ENCODE measurements at regions not wholly inside any gene's neighbourhood (a gene's known extent, or its start where the extent isn't known, plus 50 kb on each side); places are given as distances from the start of the nearest gene placed in this dataset.
A peak's percentile ranks its signal among the peaks of the same experiment; 100 is the strongest.

GRCh38 chr11:128302425-128303186, 284.8 kb downstream of the ETS1 start:
- Histone ChIP-seq H3K9me2 (ENCODE audit: insufficient read depth) (no peaks in the 10 kb centered on the region), H3K79me2 (replicated peaks; ENCODE audit: insufficient read depth) (no peaks in the 10 kb centered on the region), H3K4me2 (no peak overlapping the region), H3K36me3 (ENCODE audit: insufficient read depth) (no peaks in the 10 kb centered on the region), H4K20me1 (replicated peaks; ENCODE audit: insufficient read depth) (no peaks in the 10 kb centered on the region), H3K4me1 (ENCODE audit: insufficient read depth) (peaks cover 6% of the 10 kb centered on the region; the same call in 1 of the 2 replicates), H2AFZ (peak overlapping the region; percentile 60; the same call in 1 of the 2 replicates), H3K27ac (ENCODE audit: low read depth) (no peak overlapping the region), H3K4me3 (no peak overlapping the region), H3K27me3 (ENCODE audit: insufficient read depth) (no peaks in the 10 kb centered on the region), H3F3A (replicated peaks; ENCODE audit: low read depth) (no peaks in the 10 kb centered on the region)
- DNase-seq (ENCODE audit: low spot score): no peak
- Mint-ChIP-seq H3K27me3 (ENCODE audit: insufficient read depth, low read depth, poor library complexity) (no peaks in the 10 kb centered on the region), H3K27ac (no peak overlapping the region), H3K4me3 (no peak overlapping the region), H3K9me3 (peaks cover 2% of the 10 kb centered on the region; the same call in 2 of the 3 replicates), H3K36me3 (ENCODE audit: low read depth) (no peaks in the 10 kb centered on the region), H3K4me1 (peaks cover 2% of the 10 kb centered on the region; the same call in 1 of the 3 replicates)
- ATAC-seq: no peak
- no peak for TF ChIP-seq EZH2 (IDR thresholded peaks at IDR 0.05; ENCODE audit: low read depth, unreplicated experiment)
- TF ChIP-seq ZNF462 (CRISPR knock-in tag; IDR thresholded peaks at IDR 0.05): no peak
- no peak for TF ChIP-seq JUNB (IDR thresholded peaks at IDR 0.05; ENCODE audit: unreplicated experiment)
- TF ChIP-seq ETS1 (IDR thresholded peaks at IDR 0.05): no peak
- no peak for TF ChIP-seq CREB1 (CRISPR knock-in tag; IDR thresholded peaks at IDR 0.05; ENCODE audit: low read depth)
- TF ChIP-seq REST (IDR thresholded peaks at IDR 0.05; ENCODE audit: unreplicated experiment): no peak
- no peak for TF ChIP-seq STAT1 (IDR thresholded peaks at IDR 0.05; ENCODE audit: unreplicated experiment)
- no peak for TF ChIP-seq ZNF114 (CRISPR knock-in tag; IDR thresholded peaks at IDR 0.05)
- TF ChIP-seq NANOG (IDR thresholded peaks at IDR 0.05; ENCODE audit: borderline replicate concordance): no peak

Data from GM23338 (cell line).